CD4-positive, alpha-beta T cell treated with Interferon gamma for 1 hour (primary cell): ENCODE measurements at regions not wholly inside any gene's neighbourhood (a gene's known extent, or its start where the extent isn't known, plus 50 kb on each side); places are given as distances from the start of the nearest gene placed in this dataset.
"Not testable (repeated sequence)": the region's sequence is repeated elsewhere in the genome, so short reads cannot be mapped to it uniquely, and the experiment has no call there.

Source experiments
- DNase-seq: peaks from one replicate; pipeline ENCODE4 v3.0.0-alpha.2; 2020

DNA sequence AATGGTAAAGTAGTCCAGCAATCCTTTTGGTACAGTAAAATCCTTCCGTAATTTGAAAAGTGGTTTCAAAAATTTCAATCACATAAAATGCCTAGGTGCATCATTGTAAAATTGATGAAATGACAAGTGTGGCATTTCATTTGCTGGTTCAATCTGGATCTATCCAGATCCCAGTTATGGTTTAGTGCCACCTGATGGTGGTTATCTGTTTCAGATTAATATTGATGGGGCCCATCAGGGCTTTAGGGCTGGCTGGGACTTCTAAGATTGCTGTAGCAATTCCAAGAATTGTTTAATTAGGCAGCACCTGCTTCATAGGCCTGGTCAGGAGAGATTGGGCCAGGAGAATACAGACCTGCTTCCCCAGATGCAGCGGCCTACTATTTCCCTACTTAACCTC lies 55.5 kb upstream of the PIK3C3 start:
- DNase-seq, result no peak

DNA sequence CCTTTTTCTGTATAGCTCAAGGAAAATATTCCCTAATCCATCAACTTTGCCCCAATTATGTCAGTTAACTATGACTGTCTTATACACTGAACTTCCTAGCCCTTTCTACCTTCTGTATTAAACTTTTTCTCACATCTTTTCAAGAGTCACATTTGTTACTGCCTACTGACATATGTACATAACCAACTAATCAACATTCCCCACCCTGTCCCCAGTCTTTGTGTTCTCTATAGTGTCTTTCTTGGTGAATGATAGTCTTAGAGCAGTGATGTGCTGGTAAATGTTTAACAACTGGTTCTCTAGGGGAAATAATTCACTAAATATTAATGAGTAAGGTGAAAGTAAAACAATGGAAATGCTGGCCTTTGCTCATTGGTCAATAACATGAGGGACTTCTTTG lies 61.6 kb upstream of the PIK3C3 start:
- DNase-seq, result no peak

DNA sequence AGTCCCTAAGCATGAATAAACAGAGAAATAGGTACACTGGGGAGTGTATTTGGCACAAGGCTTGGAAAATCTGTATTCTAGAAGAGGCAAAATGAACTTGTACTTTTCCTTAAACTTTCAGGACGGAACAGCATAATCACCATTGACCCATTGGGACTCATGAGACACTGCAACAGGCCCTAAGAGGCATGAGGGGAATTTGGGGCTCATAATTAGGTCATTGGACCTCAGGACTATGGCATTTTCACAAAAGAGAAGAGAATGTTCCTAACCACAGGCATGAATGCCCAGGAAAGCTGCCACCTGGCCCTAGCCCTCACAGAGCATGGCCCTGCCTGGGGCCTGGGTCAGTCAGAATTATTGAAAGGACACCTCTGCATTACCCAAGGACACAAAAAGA lies 67.9 kb upstream of the PIK3C3 start:
- no peak for DNase-seq

DNA sequence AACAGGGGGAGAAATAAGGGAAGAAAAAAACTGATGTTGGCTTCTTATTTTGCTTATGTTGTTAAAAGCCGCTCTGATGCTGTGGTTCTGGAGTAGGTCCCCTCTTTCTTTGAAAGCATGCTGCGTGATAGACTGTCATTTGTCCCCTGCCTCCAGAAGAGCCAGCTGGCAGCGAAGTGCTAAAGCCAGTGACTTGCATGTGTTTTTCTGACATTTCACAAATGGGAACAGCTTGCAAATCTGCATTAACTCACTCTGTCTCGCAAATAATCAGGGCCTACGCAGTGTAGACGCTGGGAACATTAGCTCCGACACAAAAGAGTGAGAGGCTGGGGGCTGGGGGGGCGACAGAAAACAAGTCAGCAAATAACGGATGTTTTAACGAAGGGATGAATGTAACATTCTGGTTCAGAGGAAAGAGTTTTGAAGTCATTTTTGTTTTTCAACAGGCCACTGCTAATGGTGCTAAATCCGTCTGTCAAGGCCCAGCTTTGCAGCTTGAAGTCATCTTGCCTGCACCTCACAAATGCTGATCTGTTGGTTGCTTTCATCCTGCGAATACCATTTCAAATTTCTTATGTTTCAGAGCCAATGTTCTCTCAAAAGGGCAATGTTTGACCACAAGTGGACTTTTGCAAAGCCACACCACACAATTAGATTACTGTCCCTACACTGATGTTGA lies 68.8 kb upstream of the PIK3C3 start:
- DNase-seq, result no peak

DNA sequence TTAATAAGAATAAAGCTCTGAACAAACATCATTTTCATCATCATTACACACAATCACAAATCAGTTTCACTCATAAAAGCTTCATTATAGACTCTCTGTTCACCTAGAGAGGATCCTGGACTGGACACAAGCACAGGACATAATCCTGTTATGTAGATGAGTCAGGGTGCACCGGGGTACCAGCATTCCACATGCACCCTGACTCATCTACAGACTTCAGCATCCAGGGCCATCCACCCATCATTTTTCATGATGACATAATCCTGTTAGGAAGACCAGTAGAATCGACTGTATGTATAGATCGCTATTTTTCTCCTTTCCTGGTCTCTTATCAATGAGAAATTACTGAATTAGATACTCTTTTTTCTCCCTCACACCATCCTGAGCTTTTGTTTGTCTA lies 73.7 kb upstream of the PIK3C3 start:
- DNase-seq, result no peak

DNA sequence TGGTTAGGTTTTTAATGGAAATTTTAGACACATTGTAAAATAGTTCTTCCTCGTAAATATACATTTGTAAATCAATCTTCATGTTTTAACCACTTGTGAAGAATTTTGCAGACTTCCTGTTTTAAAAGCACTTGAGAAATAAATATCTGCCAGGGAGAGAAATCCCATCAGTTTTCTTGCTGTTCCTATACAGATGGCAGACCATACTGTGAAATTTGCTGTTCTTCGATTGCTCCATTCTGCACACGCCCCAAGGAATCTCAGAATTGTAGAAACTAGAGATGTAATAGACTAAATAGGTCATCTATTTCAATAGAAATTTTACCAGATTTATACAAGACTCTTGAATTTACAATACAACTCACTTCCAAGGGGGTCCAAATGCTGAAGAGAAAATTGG lies 75.8 kb upstream of the PIK3C3 start:
- DNase-seq, result no peak

DNA sequence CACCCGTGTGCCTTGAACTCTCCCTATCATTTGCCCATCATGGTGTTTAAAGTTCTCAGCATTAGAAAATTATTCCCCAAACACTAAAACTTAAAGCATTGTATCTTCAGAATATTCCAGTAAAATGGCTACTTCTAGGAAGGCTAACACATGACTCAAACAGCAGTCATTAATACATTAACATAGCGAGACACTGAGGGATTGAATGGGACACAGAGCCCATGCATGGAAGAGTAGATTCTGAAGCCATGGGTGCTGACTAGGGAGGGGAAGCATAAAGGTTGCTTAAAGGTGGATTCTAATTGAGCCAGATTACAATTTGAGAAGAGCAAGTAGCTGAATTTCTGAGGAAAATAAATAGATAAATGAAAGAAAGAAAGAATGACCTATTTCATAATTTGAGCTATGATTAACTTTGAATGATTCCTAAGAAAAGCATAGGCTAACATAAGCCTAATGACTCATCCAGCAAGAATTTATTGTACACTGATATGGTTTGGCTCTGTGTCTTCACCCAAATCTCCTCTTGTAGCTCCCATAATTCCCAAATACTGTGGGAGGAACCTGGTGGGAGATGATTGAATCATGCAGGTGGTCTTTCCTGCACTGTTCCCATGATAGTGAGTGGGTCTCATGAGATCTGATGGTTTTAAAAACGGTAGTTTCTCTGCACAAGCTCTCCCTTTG lies 79.8 kb upstream of the PIK3C3 start:
- no peak for DNase-seq

DNA sequence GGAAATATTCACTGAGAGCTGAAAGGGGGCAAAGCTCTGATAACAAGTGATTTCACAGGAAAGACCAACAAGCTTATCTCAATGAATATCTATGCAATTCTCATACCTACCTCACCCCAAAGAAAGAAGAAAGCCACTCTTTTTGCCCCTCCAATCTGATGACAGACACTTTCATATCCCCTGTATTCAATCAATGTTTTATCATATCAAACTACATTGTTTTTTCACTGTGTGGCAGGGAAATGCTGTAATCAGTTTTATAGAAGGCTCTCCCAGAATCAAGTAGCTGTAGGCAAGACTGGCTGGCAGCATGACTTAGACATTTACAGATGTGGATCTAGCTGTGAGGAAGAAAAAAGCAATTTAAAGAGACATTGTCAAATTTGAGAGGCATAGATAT lies 81.3 kb upstream of the PIK3C3 start:
- DNase-seq, result no peak

DNA sequence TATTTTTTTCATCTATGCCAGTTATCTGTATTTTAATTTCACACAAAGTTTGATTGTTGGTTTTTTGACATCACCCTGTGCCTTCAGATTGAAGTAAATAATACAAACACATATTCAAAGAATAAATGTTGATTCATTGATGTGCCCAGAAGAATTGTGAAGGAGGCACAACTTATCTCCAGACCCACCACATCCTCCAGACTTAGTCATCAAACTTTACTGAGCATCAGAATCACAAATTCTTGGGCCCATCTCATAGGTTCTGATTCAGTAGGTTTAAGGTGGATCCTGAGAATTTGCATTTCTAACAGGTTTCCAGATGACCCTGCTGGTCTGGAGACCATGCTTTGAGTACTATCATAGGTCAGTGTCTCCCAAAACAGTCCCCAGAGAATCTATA lies 82.8 kb upstream of the PIK3C3 start:
- no peak for DNase-seq

DNA sequence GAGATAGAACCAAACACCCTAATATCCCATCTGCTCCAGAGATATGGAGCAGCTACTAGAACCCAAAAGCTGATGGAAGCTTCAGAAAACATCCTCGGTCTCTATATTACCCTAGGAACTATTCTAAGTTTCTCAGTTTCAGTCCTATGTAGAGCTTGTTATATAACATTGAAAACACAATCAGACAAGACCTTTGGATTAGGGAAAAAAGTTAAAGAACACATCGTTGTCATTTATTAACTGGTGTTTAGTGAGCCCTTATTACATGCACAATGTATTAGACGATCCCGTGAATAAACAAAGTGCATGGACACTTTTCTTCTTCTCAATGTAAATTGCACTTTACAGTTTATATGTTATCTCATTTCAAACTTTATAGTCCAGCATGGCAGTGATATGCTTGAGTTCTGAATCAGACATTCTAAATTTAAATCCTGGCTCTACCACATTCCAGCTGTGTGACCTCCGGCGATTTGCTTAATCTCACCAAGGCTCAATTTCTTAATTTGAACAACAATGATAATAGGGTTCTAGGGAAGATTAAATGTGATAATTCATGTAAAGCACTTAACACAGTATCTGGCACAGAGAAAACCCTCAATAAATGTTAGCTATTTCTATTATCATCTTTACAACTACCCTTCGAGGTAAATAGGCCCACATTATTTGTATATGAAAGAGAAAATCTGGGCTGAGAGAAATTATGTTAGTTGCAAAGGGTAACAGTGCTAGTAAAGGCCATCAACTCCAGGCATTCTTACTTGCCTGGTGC lies 83.6 kb upstream of the PIK3C3 start:
- no peak for DNase-seq

DNA sequence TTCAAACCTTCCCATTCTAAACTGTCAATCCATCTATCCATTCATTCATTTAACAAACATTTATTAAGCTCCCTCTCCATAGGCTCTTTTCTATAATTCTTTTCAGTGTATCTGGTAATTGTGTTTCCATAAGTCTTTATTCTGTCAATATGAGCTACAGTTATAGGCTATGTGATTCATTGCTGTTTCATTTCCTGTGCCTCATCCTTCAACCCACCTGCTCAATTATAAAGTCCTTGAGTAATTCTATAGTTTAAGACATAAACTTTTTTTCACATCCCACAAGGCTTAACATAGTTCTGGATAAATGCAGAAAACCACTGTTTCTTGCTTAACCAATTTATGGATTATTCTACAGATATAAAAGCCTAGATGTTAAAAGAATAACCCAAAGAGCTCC lies 84.2 kb upstream of the PIK3C3 start:
- DNase-seq, result no peak

DNA sequence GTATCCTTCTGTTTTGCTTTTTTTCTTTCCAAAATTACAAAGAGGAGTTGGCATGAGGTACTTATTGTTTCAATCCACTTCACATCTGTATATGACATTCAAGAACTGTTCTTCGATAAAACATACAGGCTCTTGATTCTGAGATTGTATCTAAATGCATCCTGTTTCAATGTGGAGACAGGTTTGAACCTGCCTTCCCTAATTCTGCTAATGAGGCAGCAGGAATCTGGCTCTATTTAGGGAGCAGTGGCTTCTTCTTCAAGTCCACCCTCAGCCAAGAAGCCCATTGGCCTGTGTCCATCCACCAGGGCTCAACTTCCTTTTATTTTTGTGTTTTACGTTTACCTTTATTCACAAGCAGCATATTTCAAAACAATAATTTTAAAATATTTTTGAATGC lies 84.8 kb upstream of the PIK3C3 start:
- no peak for DNase-seq

DNA sequence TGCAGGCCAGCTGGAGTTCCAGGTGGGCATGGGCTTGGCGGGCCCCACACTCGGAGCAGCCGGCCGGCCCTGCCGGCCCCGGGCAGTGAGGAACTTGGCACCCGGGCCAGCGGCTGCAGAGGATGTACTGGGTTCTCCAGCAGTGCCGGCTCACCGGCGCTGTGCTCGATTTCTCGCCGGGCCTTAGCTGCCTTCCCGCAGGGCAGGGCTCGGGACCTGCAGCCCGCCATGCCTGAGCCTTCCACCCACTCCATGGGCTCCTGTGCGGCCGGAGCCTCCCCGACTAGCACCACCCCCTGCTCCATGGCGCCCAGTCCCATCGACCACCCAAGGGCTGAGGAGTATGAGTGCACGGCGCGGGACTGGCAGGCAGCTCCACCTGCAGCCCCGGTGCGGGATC lies 89.2 kb upstream of the PIK3C3 start:
- DNase-seq, result not testable (repeated sequence)

DNA sequence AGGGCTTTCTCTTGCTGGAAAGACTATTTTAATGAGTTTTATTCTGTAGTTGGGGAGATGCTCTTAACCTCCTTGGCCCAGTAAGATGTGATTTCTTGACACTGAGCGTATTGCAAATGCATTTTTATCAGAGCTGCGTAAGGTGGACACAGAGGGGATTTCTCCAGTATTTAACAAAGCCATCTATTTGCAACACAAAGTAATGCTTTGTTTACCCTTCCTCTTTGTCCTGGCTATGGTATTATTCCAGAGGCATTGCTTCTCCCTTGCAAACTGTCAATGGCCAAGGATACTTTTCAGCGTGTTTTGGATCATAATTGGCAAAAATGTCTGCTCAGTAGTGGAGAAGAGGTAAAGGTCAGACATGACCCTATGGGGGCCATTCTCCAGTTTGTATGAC lies 90.8 kb upstream of the PIK3C3 start:
- DNase-seq, result no peak

DNA sequence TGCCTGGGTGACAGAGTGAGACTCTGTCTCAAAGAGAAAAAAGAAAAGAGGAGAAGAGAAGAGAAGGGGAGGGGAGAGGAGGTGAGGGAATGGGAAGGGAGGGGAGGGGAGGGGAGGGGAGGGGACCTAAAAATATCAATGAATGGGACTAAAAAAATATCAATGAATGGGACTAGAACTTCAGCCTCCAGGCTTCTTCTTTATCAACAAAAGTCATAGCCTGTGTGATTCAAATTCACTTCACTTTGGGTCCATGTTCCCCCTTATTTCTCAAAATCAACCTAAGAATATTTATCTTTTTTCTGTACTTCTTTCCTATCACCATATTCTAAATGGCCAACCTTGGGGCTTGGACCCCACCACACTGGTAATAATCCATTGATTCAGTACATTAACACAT lies 92.1 kb upstream of the PIK3C3 start:
- DNase-seq, result no peak

DNA sequence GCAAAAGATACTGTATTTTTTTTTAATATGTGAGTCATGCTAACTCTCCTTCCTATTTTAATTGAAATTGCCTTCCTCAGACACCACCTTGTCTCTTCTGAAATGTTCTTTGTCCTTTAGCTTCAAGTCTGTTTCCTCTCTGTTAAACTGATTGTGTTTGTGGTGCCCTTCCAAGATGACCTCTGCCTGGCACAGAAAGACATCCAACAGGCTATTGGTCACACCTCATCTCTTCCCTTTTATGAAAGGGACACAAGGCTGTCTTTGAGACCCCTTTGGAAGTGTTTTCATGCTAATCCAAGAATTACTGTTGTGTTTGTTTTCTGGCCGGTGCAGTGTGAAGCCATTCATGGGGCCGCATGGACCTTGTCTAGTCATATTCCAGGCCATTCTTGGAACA lies 94.0 kb upstream of the PIK3C3 start:
- DNase-seq, result no peak

DNA sequence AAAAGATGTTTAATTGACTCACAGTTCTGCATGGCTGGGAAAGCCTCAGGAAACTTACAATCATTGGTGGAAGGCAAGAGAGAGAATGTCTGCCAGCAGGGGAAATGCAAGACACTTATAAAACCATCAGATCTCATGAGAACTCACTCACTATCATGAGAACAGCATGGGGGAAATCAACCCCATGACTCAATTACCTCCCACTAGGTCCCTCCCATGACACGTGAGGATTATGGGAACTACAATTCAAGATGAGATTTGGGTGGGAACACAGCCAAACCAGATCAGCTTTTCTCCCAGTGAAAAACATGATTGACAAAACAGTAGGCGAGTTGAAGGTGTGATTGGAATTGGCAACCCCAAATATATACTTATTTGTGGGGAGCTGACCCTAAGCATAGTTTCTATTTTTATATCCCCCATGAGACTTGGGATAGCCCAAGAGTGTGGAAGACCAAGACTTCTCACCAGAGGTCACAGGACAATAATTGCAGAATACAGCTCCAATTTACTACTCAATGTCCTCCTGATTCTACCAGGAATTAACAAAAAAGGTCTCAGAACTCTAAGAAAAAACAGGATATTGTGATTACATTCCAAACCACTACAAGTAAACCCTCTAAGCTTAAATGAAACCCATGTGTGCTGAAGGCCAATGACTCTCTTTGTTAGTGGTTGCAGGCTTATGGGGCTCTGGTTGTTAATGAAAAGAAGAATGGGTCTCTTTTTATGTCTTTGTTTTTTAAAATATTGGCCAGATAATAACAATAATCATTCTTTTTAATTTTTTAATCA lies 96.1 kb upstream of the PIK3C3 start:
- DNase-seq, result no peak

DNA sequence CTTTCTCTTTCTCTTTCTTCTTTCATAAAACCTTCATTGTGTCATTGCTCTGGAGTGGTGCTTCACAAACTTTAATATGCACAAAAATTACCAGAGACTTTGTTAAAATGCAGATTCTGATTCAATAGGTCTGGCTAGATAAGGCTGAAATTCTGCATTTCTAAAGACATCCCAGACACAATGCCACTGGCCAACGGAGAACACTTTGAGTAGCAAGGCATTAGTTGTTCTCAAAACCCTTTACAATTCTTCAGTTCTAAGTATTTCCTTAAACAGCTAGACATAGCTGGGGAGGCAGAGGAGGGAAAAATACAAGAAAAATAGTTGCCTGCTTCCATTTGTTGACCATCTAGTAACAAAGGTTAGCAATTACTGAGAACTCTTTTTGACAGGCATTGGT lies 101.8 kb upstream of the PIK3C3 start:
- no peak for DNase-seq

DNA sequence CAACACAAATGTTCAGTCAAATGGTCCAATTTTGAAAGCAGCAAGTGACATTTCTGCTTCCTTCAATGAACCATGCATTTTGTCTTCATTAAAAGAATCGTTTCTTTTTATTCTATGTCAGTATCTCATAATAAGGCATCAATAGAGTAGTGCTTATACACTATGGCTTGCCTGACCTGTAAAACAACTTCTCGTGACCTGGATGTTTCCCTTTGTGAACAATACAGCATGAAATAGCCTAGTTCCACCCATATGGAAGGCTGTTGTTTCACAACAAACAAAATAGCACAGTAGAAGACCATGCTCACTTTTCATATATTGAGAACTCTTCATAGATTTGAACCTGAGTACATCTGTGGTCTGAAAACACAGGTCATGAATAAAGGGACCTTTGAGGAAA lies 104.3 kb upstream of the PIK3C3 start:
- no peak for DNase-seq

DNA sequence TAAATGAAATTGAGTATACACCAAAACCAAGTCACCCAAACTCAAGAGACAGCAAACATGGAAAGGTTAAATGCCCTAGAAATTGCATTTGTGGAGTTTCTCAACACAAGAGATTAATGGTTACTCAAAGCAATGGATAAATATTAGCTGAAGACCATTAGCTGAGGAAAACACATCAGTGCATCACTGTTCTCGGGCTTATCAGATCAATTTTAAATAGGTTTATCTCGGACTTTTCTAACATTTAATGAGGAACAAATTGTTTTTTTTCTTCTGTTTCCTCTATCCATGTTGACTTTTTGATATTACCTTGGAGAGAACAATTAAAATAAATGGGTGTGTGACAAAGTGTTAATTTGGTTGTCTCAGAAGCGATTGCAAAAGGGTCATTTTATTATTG lies 105.4 kb upstream of the PIK3C3 start:
- DNase-seq, result no peak

DNA sequence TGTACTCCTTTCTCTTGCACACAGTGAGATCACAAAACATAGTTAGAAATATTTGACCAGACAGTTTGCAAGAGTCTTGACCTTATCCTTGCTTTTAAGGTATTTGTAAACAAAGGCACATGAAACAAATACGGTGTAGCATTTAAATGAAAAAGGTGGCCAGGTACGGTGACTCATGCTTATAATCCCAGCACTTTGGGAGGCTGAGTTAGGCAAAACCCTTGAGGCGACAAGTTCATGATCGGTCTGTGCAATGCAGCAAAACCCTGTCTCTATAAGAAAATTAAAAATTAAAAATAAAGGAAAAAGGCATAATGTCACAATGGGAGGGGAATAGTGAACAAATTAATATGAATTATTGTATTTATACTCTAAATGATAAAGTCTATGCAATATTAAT lies 109.5 kb upstream of the PIK3C3 start:
- DNase-seq, result no peak

DNA sequence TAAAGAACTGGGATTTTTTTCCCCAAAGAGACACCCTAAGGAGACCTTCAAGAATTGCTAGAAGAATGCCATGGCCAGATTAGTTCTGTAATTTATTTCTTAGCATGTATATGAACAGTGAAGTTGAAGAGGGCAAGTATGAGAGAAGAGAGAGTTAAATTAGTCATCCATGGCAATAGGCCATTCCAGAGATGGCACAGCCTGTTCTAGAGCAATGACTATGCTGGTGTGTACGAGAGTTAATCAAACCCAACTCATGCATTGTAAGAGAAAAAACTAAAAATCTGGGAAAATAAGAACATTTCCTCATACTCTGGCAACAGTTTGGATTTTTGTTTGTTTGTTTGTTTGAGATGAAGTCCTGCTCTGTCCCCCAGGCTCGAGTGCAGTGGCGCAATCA lies 112.1 kb upstream of the PIK3C3 start:
- DNase-seq, result no peak
